MM.1S (cell line): ENCODE measurements at regions not wholly inside any gene's neighbourhood (a gene's known extent, or its start where the extent isn't known, plus 50 kb on each side); places are given as distances from the start of the nearest gene placed in this dataset.

Experiments
- DNase-seq: peaks from one replicate; pipeline ENCODE4 v3.0.0-alpha.2; 2015
- H2AFZ ChIP-seq: fragments of 300-600 bp; sonication (generic); 2 replicates; pipeline ENCODE4 v1.6.0; 2016; ENCODE audit warnings: antibody characterized with exemption, low read length
- H3F3A ChIP-seq: fragments of 300-600 bp; sonication (generic); 2 replicates; pipeline ENCODE4 v1.6.1; 2016; ENCODE audit warnings: mild to moderate bottlenecking, antibody characterized with exemption, low read length, moderate library complexity, mixed read lengths; ENCODE audit not compliant: insufficient read depth
- H3K27ac ChIP-seq: fragments of 300-600 bp; sonication (generic); 2 replicates; pipeline ENCODE4 v1.5.1; 2016; ENCODE audit warnings: mild to moderate bottlenecking, low read length
- H3K27me3 ChIP-seq: fragments of 300-600 bp; sonication (generic); replicated peaks from 2 replicates; pipeline ENCODE4 v1.6.0; 2016; ENCODE audit warnings: low read length; ENCODE audit not compliant: insufficient read depth
- H3K36me3 ChIP-seq: fragments of 300-600 bp; sonication (generic); replicated peaks from 2 replicates; pipeline ENCODE4 v1.6.1; 2016; ENCODE audit warnings: mild to moderate bottlenecking, low read length, mixed read lengths; ENCODE audit not compliant: insufficient read depth
- H3K4me1 ChIP-seq: fragments of 300-600 bp; sonication (generic); 2 replicates; pipeline ENCODE4 v1.6.1; 2016; ENCODE audit warnings: low read length, mixed read lengths
- H3K4me2 ChIP-seq: fragments of 300-600 bp; sonication (generic); 2 replicates; pipeline ENCODE4 v1.6.0; 2016; ENCODE audit warnings: low read depth, low read length
- H3K4me3 ChIP-seq: fragments of 300-600 bp; sonication (generic); 2 replicates; pipeline ENCODE4 v1.5.1; 2016; ENCODE audit warnings: low read length, mixed read lengths
- H3K79me2 ChIP-seq: fragments of 300-600 bp; sonication (generic); 2 replicates; pipeline ENCODE4 v1.6.1; 2016; ENCODE audit warnings: mixed run types, low read length, mixed read lengths
- H3K9ac ChIP-seq: fragments of 300-600 bp; sonication (generic); 2 replicates; pipeline ENCODE4 v1.6.1; 2016; ENCODE audit warnings: low read length, mixed read lengths
- H3K9me2 ChIP-seq: fragments of 300-600 bp; sonication (generic); replicated peaks from 2 replicates; pipeline ENCODE4 v1.6.1; 2016; ENCODE audit warnings: mild to moderate bottlenecking, low read length, mixed read lengths; ENCODE audit not compliant: insufficient read depth
- H3K9me3 ChIP-seq: fragments of 300-600 bp; sonication (generic); replicated peaks from 2 replicates; pipeline ENCODE4 v1.6.1; 2016; ENCODE audit warnings: mild to moderate bottlenecking, low read length, mixed read lengths; ENCODE audit not compliant: insufficient read depth
- H4K20me1 ChIP-seq: fragments of 300-600 bp; sonication (generic); 2 replicates; pipeline ENCODE4 v1.6.1; 2016; ENCODE audit warnings: mild to moderate bottlenecking, low read length, moderate library complexity, mixed read lengths; ENCODE audit not compliant: insufficient read depth
- CTCF ChIP-seq: fragments of 300-600 bp; sonication (generic); IDR thresholded peaks from 2 replicates; pipeline ENCODE4 v1.5.1; 2016; ENCODE audit warnings: antibody characterized with exemption, low read length, mixed read lengths
- EZH2 ChIP-seq: fragments of 300-600 bp; sonication (generic); optimal IDR thresholded peaks from 2 replicates; pipeline ENCODE3; 2017; ENCODE audit warnings: low read depth, mild to moderate bottlenecking, antibody characterized with exemption, low read length, mixed read lengths
- EZH2phosphoT487 ChIP-seq: fragments of 300-600 bp; sonication (generic); IDR thresholded peaks from 2 replicates; pipeline ENCODE4 v1.6.1; 2018; ENCODE audit warnings: antibody characterized with exemption, low read length

GRCh38 chr4:18406264-18406663 lies 384.7 kb upstream of the LCORL start:
- Histone ChIP-seq H3K9me3 (no peaks in the 10 kb centered on the region), H3K9me2 (no peaks in the 10 kb centered on the region), H3K4me2 (no peak overlapping the region), H3K36me3 (no peaks in the 10 kb centered on the region), H2AFZ (no peak overlapping the region), H3K4me1 (no peaks in the 10 kb centered on the region), H3K27ac (no peak overlapping the region), H3F3A (no peaks in the 10 kb centered on the region), H4K20me1 (no peaks in the 10 kb centered on the region), H3K79me2 (no peaks in the 10 kb centered on the region), H3K27me3 (no peaks in the 10 kb centered on the region), H3K9ac (no peak overlapping the region), H3K4me3 (no peak overlapping the region)
- no peak for DNase-seq
- no peak for TF ChIP-seq EZH2
- no peak for TF ChIP-seq EZH2phosphoT487
- TF ChIP-seq CTCF, result no peak

GRCh38 chr4:18405054-18405453 lies 383.5 kb upstream of the LCORL start:
- Histone ChIP-seq H3K36me3 (no peaks in the 10 kb centered on the region), H3K4me1 (no peaks in the 10 kb centered on the region), H3K27ac (no peak overlapping the region), H3K9me2 (no peaks in the 10 kb centered on the region), H3K9me3 (no peaks in the 10 kb centered on the region), H3K27me3 (no peaks in the 10 kb centered on the region), H3K4me3 (no peak overlapping the region), H3K4me2 (no peak overlapping the region), H3F3A (no peaks in the 10 kb centered on the region), H4K20me1 (no peaks in the 10 kb centered on the region), H2AFZ (no peak overlapping the region), H3K79me2 (no peaks in the 10 kb centered on the region), H3K9ac (no peak overlapping the region)
- TF ChIP-seq CTCF, result no peak
- TF ChIP-seq EZH2, result no peak
- TF ChIP-seq EZH2phosphoT487, result no peak
- no peak for DNase-seq

- H3K4me1 ChIP-seq, result no peaks in the 10 kb centered on the region
These were observed 383.1 kb upstream of the LCORL start for GRCh38 chr4:18404642-18405041.

More at GRCh38 chr4:18404642-18405041, 383.1 kb upstream of the LCORL start:
- Histone ChIP-seq H3K79me2 (no peaks in the 10 kb centered on the region), H3K9ac (no peak overlapping the region), H3K4me2 (no peak overlapping the region), H3F3A (no peaks in the 10 kb centered on the region), H3K36me3 (no peaks in the 10 kb centered on the region), H3K27me3 (no peaks in the 10 kb centered on the region), H3K9me3 (no peaks in the 10 kb centered on the region), H3K9me2 (no peaks in the 10 kb centered on the region), H3K4me3 (no peak overlapping the region), H3K27ac (no peak overlapping the region), H4K20me1 (no peaks in the 10 kb centered on the region), H2AFZ (no peak overlapping the region)
- no peak for DNase-seq
- TF ChIP-seq EZH2 (no peak), CTCF (no peak), EZH2phosphoT487 (no peak)
